H9 (cell line): ENCODE measurements at regions not wholly inside any gene's neighbourhood (a gene's known extent, or its start where the extent isn't known, plus 50 kb on each side); places are given as distances from the start of the nearest gene placed in this dataset.

Source experiments
- DNase-seq: peaks from one replicate; pipeline ENCODE4 v3.0.0-alpha.2; 2017
- H2AFZ ChIP-seq: one replicate; pipeline ENCODE4 v1.6.1; 2013; ENCODE audit warnings: mild to moderate bottlenecking, low read length, control low read depth, moderate library complexity
- H2AK5ac ChIP-seq: 2 replicates; pipeline ENCODE4 v1.6.1; 2013; ENCODE audit warnings: low read length, control low read depth, mixed read lengths; ENCODE audit not compliant: insufficient read length
- H2BK120ac ChIP-seq: one replicate; pipeline ENCODE4 v1.6.1; 2013; ENCODE audit warnings: low read depth, mild to moderate bottlenecking, low read length, control low read depth, inconsistent platforms; ENCODE audit not compliant: poor library complexity, severe bottlenecking
- H2BK12ac ChIP-seq: 2 replicates; pipeline ENCODE4 v1.6.1; 2013; ENCODE audit warnings: low read length, control low read depth, mixed read lengths, low read depth; ENCODE audit not compliant: insufficient read length
- H2BK15ac ChIP-seq: 2 replicates; pipeline ENCODE4 v1.6.1; 2013; ENCODE audit warnings: low read depth, low read length, control low read depth
- H2BK20ac ChIP-seq: one replicate; pipeline ENCODE4 v1.6.1; 2013; ENCODE audit warnings: low read depth, mild to moderate bottlenecking, low read length, control low read depth, inconsistent platforms; ENCODE audit not compliant: poor library complexity, severe bottlenecking
- H2BK5ac ChIP-seq: 2 replicates; pipeline ENCODE4 v1.6.1; 2013; ENCODE audit warnings: low read length, control low read depth, mixed read lengths; ENCODE audit not compliant: insufficient read length
- H3K14ac ChIP-seq: 2 replicates; pipeline ENCODE4 v1.6.1; 2013; ENCODE audit warnings: low read length, control low read depth; ENCODE audit not compliant: insufficient read depth
- H3K18ac ChIP-seq: 2 replicates; pipeline ENCODE4 v1.6.1; 2013; ENCODE audit warnings: low read depth, mild to moderate bottlenecking, mixed read lengths, low read length, control low read depth; ENCODE audit not compliant: insufficient read length
- H3K23ac ChIP-seq: 2 replicates; pipeline ENCODE4 v1.6.1; 2013; ENCODE audit warnings: low read length, control low read depth, mixed read lengths, low read depth; ENCODE audit not compliant: insufficient read length
- H3K23me2 ChIP-seq: 2 replicates; pipeline ENCODE4 v1.6.1; 2013; ENCODE audit warnings: low read depth, mild to moderate bottlenecking, mixed read lengths, low read length, control low read depth; ENCODE audit not compliant: insufficient read length, poor library complexity, severe bottlenecking
- H3K27ac ChIP-seq: 2 replicates; pipeline ENCODE4 v1.5.1; 2013; ENCODE audit warnings: low read length, control low read depth, mixed read lengths, low read depth; ENCODE audit not compliant: insufficient read length
- H3K27me3 ChIP-seq: 2 replicates; pipeline ENCODE4 v1.6.1; 2013; ENCODE audit warnings: low read length, control low read depth, inconsistent platforms; ENCODE audit not compliant: insufficient read depth
- H3K4ac ChIP-seq: 2 replicates; pipeline ENCODE4 v1.6.1; 2013; ENCODE audit warnings: low read depth, mild to moderate bottlenecking, control low read depth, inconsistent platforms, low read length, moderate library complexity
- H3K4me1 ChIP-seq: 2 replicates; pipeline ENCODE4 v1.6.1; 2013; ENCODE audit warnings: low read length, control low read depth, inconsistent platforms; ENCODE audit not compliant: insufficient read depth
- H3K4me2 ChIP-seq: 2 replicates; pipeline ENCODE4 v1.6.1; 2013; ENCODE audit warnings: low read length, control low read depth, mixed read lengths; ENCODE audit not compliant: insufficient read length, insufficient read depth
- H3K56ac ChIP-seq: 2 replicates; pipeline ENCODE4 v1.6.1; 2013; ENCODE audit warnings: low read depth, mild to moderate bottlenecking, mixed read lengths, low read length, control low read depth; ENCODE audit not compliant: insufficient read length
- H3K79me1 ChIP-seq: 2 replicates; pipeline ENCODE4 v1.6.1; 2013; ENCODE audit warnings: low read depth, mild to moderate bottlenecking, moderate library complexity, low read length, control low read depth, inconsistent platforms; ENCODE audit not compliant: insufficient read depth, poor library complexity, severe bottlenecking
- H3K79me2 ChIP-seq: 2 replicates; pipeline ENCODE4 v1.6.1; 2013; ENCODE audit warnings: low read length, control low read depth, inconsistent platforms; ENCODE audit not compliant: insufficient read depth
- H3K9ac ChIP-seq: 2 replicates; pipeline ENCODE4 v1.6.1; 2013; ENCODE audit warnings: low read length, control low read depth, mixed read lengths; ENCODE audit not compliant: insufficient read length; ENCODE audit errors: extremely low read depth
- H3K9me3 ChIP-seq: one replicate; pipeline ENCODE4 v1.6.1; 2013; ENCODE audit warnings: low read depth, low read length, inconsistent platforms; ENCODE audit not compliant: control insufficient read depth
- H3T11ph ChIP-seq: one replicate; pipeline ENCODE4 v1.6.1; 2013; ENCODE audit warnings: mild to moderate bottlenecking, low read length, control low read depth, inconsistent platforms
- H4K20me1 ChIP-seq: one replicate; pipeline ENCODE4 v1.6.1; 2013; ENCODE audit not compliant: control insufficient read depth, insufficient read length, insufficient read depth
- H4K5ac ChIP-seq: 2 replicates; pipeline ENCODE4 v1.6.1; 2013; ENCODE audit warnings: low read depth, mild to moderate bottlenecking, mixed read lengths, low read length, control low read depth; ENCODE audit not compliant: insufficient read length
- H4K8ac ChIP-seq: replicated peaks from 2 replicates; pipeline ENCODE4 v1.6.1; 2013; ENCODE audit warnings: low read length, control low read depth, mixed read lengths, low read depth; ENCODE audit not compliant: insufficient read length
- H4K91ac ChIP-seq: 2 replicates; pipeline ENCODE4 v1.6.1; 2013; ENCODE audit warnings: low read depth, mild to moderate bottlenecking, moderate library complexity, mixed read lengths, low read length, control low read depth; ENCODE audit not compliant: insufficient read length
- H3K27ac Mint-ChIP-seq, 3 experiments: 2 replicates in 2 of 3; 3 replicates in 1 of 3; pipeline ENCODE4 v1.8.0; 2020 to 2021; ENCODE audit warnings: mixed read lengths in 3 of 3, mild to moderate bottlenecking in 1 of 3, moderate library complexity in 1 of 3
- H3K27me3 Mint-ChIP-seq: 2 replicates; pipeline ENCODE4 v1.8.0; 2021; ENCODE audit warnings: low read depth, mild to moderate bottlenecking, moderate library complexity, mixed read lengths
- H3K36me3 Mint-ChIP-seq, 3 experiments: 2 replicates in 2 of 3; 3 replicates in 1 of 3; pipeline ENCODE4 v1.8.0; 2020 to 2021; ENCODE audit warnings: low read depth in 3 of 3, mixed read lengths in 3 of 3; ENCODE audit not compliant: insufficient read depth in 1 of 3
- H3K4me1 Mint-ChIP-seq, 2 experiments: 2 replicates each; pipeline ENCODE4 v1.8.0; 2020; ENCODE audit warnings: mixed read lengths in 2 of 2
- H3K4me3 Mint-ChIP-seq, 2 experiments: 2 replicates in 1 of 2; 3 replicates in 1 of 2; pipeline ENCODE4 v1.8.0; 2020 to 2021; ENCODE audit warnings: mild to moderate bottlenecking in 2 of 2, mixed read lengths in 2 of 2, moderate library complexity in 1 of 2
- H3K9me3 Mint-ChIP-seq, 2 experiments: 2 replicates in 1 of 2; 3 replicates in 1 of 2; pipeline ENCODE4 v1.8.0; 2020; ENCODE audit warnings: mild to moderate bottlenecking in 2 of 2, mixed read lengths in 2 of 2, moderate library complexity in 1 of 2
- CTCF ChIP-seq: fragments of 200-600 bp; sonication (generic); conservative IDR thresholded peaks from 3 replicates; pipeline ENCODE4 v1.8.0; 2021; ENCODE audit warnings: antibody characterized with exemption, mild to moderate bottlenecking
- WGBS: extraction: QIAGEN DNeasy Blood & Tissue Kit; methylation state at CpG from one replicate; pipeline ENCODE4 v1.1.7; 2013; ENCODE audit warnings: missing lambda C conversion rate, low lambda C conversion rate, mixed read lengths; ENCODE audit not compliant: insufficient read length; ENCODE audit errors: extremely low coverage; 5-methylcytosine and 5-hydroxymethylcytosine counted together

GRCh38 chr14:84707830-84708229 is 822.1 kb upstream of the FLRT2 start:
- no peak overlapping the region for H3K4me2 ChIP-seq
- H2BK20ac ChIP-seq: no peak overlapping the region
- H3K27ac Mint-ChIP-seq: no peak overlapping the region
- H3K4me3 Mint-ChIP-seq: no peak overlapping the region
- no peaks in the 10 kb centered on the region for H3K27me3 Mint-ChIP-seq
- no peak overlapping the region for H4K8ac ChIP-seq
- H4K20me1 ChIP-seq: no peaks in the 10 kb centered on the region
- no peak overlapping the region for H4K5ac ChIP-seq
- no peak overlapping the region for H4K91ac ChIP-seq
- no peaks in the 10 kb centered on the region for H3K79me2 ChIP-seq
- H3K18ac ChIP-seq: no peak overlapping the region
- H2BK15ac ChIP-seq: no peak overlapping the region
- H3K4me1 Mint-ChIP-seq: peaks cover 6 to 9% of the 10 kb centered on the region in 2 experiments
- H2AK5ac ChIP-seq: no peak overlapping the region
- no peak overlapping the region for H3K14ac ChIP-seq
- H2BK12ac ChIP-seq: no peak overlapping the region
- no peaks in the 10 kb centered on the region for H3K36me3 Mint-ChIP-seq
- H3K23me2 ChIP-seq: no peaks in the 10 kb centered on the region
- H3T11ph ChIP-seq: no peak overlapping the region
- no peaks in the 10 kb centered on the region; the same call in 1 of the 2 replicates for H3K4me1 ChIP-seq
- no peak overlapping the region for H3K56ac ChIP-seq
- H2AFZ ChIP-seq: no peak overlapping the region
- H3K4ac ChIP-seq: no peak overlapping the region
- DNase-seq: no peak
- H3K9me3 Mint-ChIP-seq: 0 out of 5 replicates have a peak, but pooled peaks cover 0 to 2% of the 10 kb centered on the region in 2 experiments
- no CpG with 5 or more reads among the region's 1 CpG for WGBS
- H3K23ac ChIP-seq: no peak overlapping the region
- no peaks in the 10 kb centered on the region for H3K9me3 ChIP-seq
- no peak for TF ChIP-seq CTCF
- no peak overlapping the region for H3K27ac ChIP-seq
- H3K79me1 ChIP-seq: no peaks in the 10 kb centered on the region
- H3K27me3 ChIP-seq: no peaks in the 10 kb centered on the region
- H2BK5ac ChIP-seq: no peak overlapping the region
- no peak overlapping the region for H3K9ac ChIP-seq
- H2BK120ac ChIP-seq: no peak overlapping the region
